ENCODE measurements at regions not wholly inside any gene's neighbourhood (a gene's known extent, or its start where the extent isn't known, plus 50 kb on each side); places are given as distances from the start of the nearest gene placed in this dataset.

GRCh38 chr7:120021085-120021484, 251.9 kb upstream of the KCND2 start:
- peak; percentile 3 for DNase-seq (ENCODE audit: low read depth)
- no peak for TF ChIP-seq CTCF (conservative IDR thresholded peaks at IDR 0.05; ENCODE audit: low read length)
- no peak overlapping the region for H3K4me3 ChIP-seq (ENCODE audit: low read length)

- DNase-seq (ENCODE audit: low read depth) = peak; percentile 33
- TF ChIP-seq CTCF (conservative IDR thresholded peaks at IDR 0.05; ENCODE audit: low read length) = no peak
- no peak overlapping the region for H3K4me3 ChIP-seq (ENCODE audit: low read length)
These were observed 249.3 kb upstream of the KCND2 start for GRCh38 chr7:120023494-120024167.

- no peak for TF ChIP-seq CTCF (conservative IDR thresholded peaks at IDR 0.05; ENCODE audit: low read length)
- DNase-seq (ENCODE audit: low read depth) = peak; percentile 27
- no peak overlapping the region for H3K4me3 ChIP-seq (ENCODE audit: low read length)
These were observed 244.3 kb upstream of the KCND2 start for GRCh38 chr7:120028636-120029035.

GRCh38 chr7:120030876-120031275, 242.1 kb upstream of the KCND2 start:
- DNase-seq (ENCODE audit: low read depth) = no peak
- no peak for TF ChIP-seq CTCF (conservative IDR thresholded peaks at IDR 0.05; ENCODE audit: low read length)
- H3K4me3 ChIP-seq (ENCODE audit: low read length) = no peak overlapping the region

GRCh38 chr7:120033114-120033513, 239.9 kb upstream of the KCND2 start:
- H3K4me3 ChIP-seq (ENCODE audit: low read length) = no peak overlapping the region
- TF ChIP-seq CTCF (conservative IDR thresholded peaks at IDR 0.05; ENCODE audit: low read length) = no peak
- no peak for DNase-seq (ENCODE audit: low read depth)

GRCh38 chr7:120039138-120039537, 233.8 kb upstream of the KCND2 start:
- TF ChIP-seq CTCF (conservative IDR thresholded peaks at IDR 0.05; ENCODE audit: low read length) = no peak
- no peak for DNase-seq (ENCODE audit: low read depth)
- H3K4me3 ChIP-seq (ENCODE audit: low read length) = no peak overlapping the region

- no peak for DNase-seq (ENCODE audit: low read depth)
- TF ChIP-seq CTCF (conservative IDR thresholded peaks at IDR 0.05; ENCODE audit: low read length) = no peak
- H3K4me3 ChIP-seq (ENCODE audit: low read length) = no peak overlapping the region
These were observed 231.2 kb upstream of the KCND2 start for GRCh38 chr7:120041798-120042197.
